ENCODE measurements at regions not wholly inside any gene's neighbourhood (a gene's known extent, or its start where the extent isn't known, plus 50 kb on each side); places are given as distances from the start of the nearest gene placed in this dataset.

- TF ChIP-seq POLR2AphosphoS5 (IDR thresholded peaks at IDR 0.05; ENCODE audit: borderline replicate concordance, low read depth, low read length) = no peak
- no peak for TF ChIP-seq EZH2 (IDR thresholded peaks at IDR 0.05)
- TF ChIP-seq FOXP2 (optimal IDR thresholded peaks at IDR 0.05; ENCODE audit: control extremely low read depth, extremely low read length, insufficient read depth) = no peak
Measured at GRCh38 chr4:178240891-178241290, 798.7 kb upstream of the AGA start.
